ENCODE measurements at regions not wholly inside any gene's neighbourhood (a gene's known extent, or its start where the extent isn't known, plus 50 kb on each side); places are given as distances from the start of the nearest gene placed in this dataset.

GRCh38 chrX:65608026-65608425 lies 59.4 kb upstream of the MSN start (continued):
- TF ChIP-seq MAFK (IDR thresholded peaks at IDR 0.05; ENCODE audit: low read length) (no peak), SETDB1 (IDR thresholded peaks at IDR 0.05; ENCODE audit: low read length) (no peak)

GRCh38 chrX:65607070-65607742 lies 60.2 kb upstream of the MSN start:
- H3K4me2 ChIP-seq (ENCODE audit: insufficient read depth, low read length): no peak overlapping the region
- no peaks in the 10 kb centered on the region for H4K20me1 ChIP-seq (replicated peaks; ENCODE audit: control insufficient read depth, insufficient read depth, low read length)
- no TSS peak for BruUV-seq (replicated peaks)
- H3K9ac ChIP-seq (ENCODE audit: insufficient read depth in 1 of 2, low read depth in 2 of 2, low read length in 2 of 2): no peak overlapping the region
- DNase-seq (ENCODE audit: extremely low read depth in 1 of 4, low spot score in 3 of 4): no peak
- no peak for ATAC-seq
- H3K9me3 ChIP-seq (replicated peaks; ENCODE audit: control insufficient read depth, insufficient read depth, low read depth, low read length): no peaks in the 10 kb centered on the region
- no peak overlapping the region for H3K4me3 ChIP-seq
- no peaks in the 10 kb centered on the region for H3K36me3 ChIP-seq (ENCODE audit: control insufficient read depth, insufficient read depth, low read length)
- POLR2A ChIA-PET: no interaction called here
- no peak overlapping the region for H2AFZ ChIP-seq (ENCODE audit: low read depth, low read length)
- no peak for TF ChIP-seq ZNF398 (CRISPR knock-in tag; IDR thresholded peaks at IDR 0.05)
- TF ChIP-seq SMARCE1 (IDR thresholded peaks at IDR 0.05): no peak
- TF ChIP-seq ELF1 (tag; IDR thresholded peaks at IDR 0.05): no peak
- no peak for TF ChIP-seq SAFB2 (IDR thresholded peaks at IDR 0.05; ENCODE audit: borderline replicate concordance, low read depth, low read length, severe bottlenecking)
- TF ChIP-seq MBD1 (CRISPR knock-in tag; IDR thresholded peaks at IDR 0.05): no peak
- no peak for TF ChIP-seq NCOA4 (IDR thresholded peaks at IDR 0.05; ENCODE audit: partially characterized antibody)
- no peak for TF ChIP-seq GABPA (tag; conservative IDR thresholded peaks at IDR 0.05; ENCODE audit: low read depth)
- no peak for TF ChIP-seq KLF6 (CRISPR knock-in tag; IDR thresholded peaks at IDR 0.05; ENCODE audit: borderline replicate concordance)
- no peak for TF ChIP-seq EP300 (IDR thresholded peaks at IDR 0.05; ENCODE audit: low read length)
- TF ChIP-seq BRD9 (IDR thresholded peaks at IDR 0.05; ENCODE audit: low read depth, partially characterized antibody): no peak
- no peak for TF ChIP-seq POU5F1 (IDR thresholded peaks at IDR 0.05; ENCODE audit: borderline replicate concordance, low read depth, low read length, partially characterized antibody)
- no peak for TF ChIP-seq POLR2B (IDR thresholded peaks at IDR 0.05; ENCODE audit: low read depth, partially characterized antibody)
- TF ChIP-seq NCOA2 (IDR thresholded peaks at IDR 0.05; ENCODE audit: partially characterized antibody in 2 of 2): no peak
- TF ChIP-seq ARNT (IDR thresholded peaks at IDR 0.05): no peak
- TF ChIP-seq ZNF146 (CRISPR knock-in tag; IDR thresholded peaks at IDR 0.05; ENCODE audit: unreplicated experiment): no peak
- no peak for TF ChIP-seq ZNF584 (CRISPR knock-in tag; IDR thresholded peaks at IDR 0.05; ENCODE audit: low read depth)
- no peaks in the 10 kb centered on the region for H3K9me1 ChIP-seq (ENCODE audit: control insufficient read depth, insufficient read depth, low read length)
- peaks cover 0 to 3% of the 10 kb centered on the region in 2 experiments; a peak in 3 of 5 replicates for H3K4me1 ChIP-seq (replicated peaks in 1 of 2; ENCODE audit: control insufficient read depth in 2 of 2, insufficient read depth in 2 of 2, low read length in 2 of 2)
- no peaks in the 10 kb centered on the region for H3K79me2 ChIP-seq (ENCODE audit: control insufficient read depth, insufficient read depth, low read length)
- intact Hi-C loops (cut with micrococcal nuclease) (no loop called here), in situ Hi-C loops (cut with MboI) (no loop called here)
- no peak for FAIRE-seq
- H3K27ac ChIP-seq (ENCODE audit: extremely low read depth, low read depth, low read length): no peak overlapping the region
- CTCF ChIA-PET (ENCODE audit: low intra/inter-chr PET ratio): no interaction called here
- no peaks in the 10 kb centered on the region for H3K27me3 ChIP-seq (ENCODE audit: control insufficient read depth in 2 of 2, insufficient read depth in 2 of 2, low read length in 2 of 2)
- 26% methylated on average over 3 of the region's 3 CpGs for WGBS (ENCODE audit: insufficient coverage, low coverage, missing lambda C conversion rate)
